ENCODE measurements at regions not wholly inside any gene's neighbourhood (a gene's known extent, or its start where the extent isn't known, plus 50 kb on each side); places are given as distances from the start of the nearest gene placed in this dataset.

DNA sequence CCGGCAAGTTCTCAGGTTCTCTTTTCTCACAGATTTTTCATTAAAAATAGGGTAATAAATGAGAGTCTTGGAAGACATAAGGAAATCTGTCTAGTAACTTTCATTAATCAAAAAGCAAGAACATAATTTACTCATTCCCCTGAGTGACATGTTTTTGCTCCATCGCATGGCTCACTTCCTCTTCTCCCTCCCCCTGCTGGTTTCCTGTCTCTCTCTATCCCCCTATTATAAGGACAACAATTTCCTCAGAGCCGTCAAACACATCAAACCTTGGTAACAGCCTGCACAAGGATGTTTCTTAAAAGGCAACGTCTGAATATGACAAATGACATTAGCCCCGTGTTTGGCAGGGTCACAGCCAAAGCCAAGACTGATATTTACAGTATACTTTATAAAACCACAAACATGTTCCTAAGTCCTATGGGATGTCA is 1149.6 kb downstream of the IGSF11 start:
- Histone ChIP-seq H3K9me3 (ENCODE audit: control insufficient read depth in 1 of 2, insufficient read depth in 1 of 2, low read length in 2 of 2) (no peaks in the 10 kb centered on the region), H3K4me1 (ENCODE audit: insufficient read depth, low read length) (no peaks in the 10 kb centered on the region), H3K36me3 (ENCODE audit: insufficient read depth, low read length) (no peaks in the 10 kb centered on the region), H3K27me3 (ENCODE audit: control insufficient read depth in 1 of 2, insufficient read depth in 2 of 2, low read length in 2 of 2) (no peaks in the 10 kb centered on the region), H3K4me3 (ENCODE audit: low read length) (no peak overlapping the region), H3K27ac (ENCODE audit: low read depth in 1 of 2, low read length in 2 of 2) (no peak overlapping the region)
- intact Hi-C loops (cut with DNase I, micrococcal nuclease): no loop called here
- ChIA-PET POLR2A (no interaction called here), CTCF (no interaction called here)
- H3K36me3 Mint-ChIP-seq (ENCODE audit: low read depth): no peaks in the 10 kb centered on the region
- peaks cover 7% of the 10 kb centered on the region for H3K9me3 Mint-ChIP-seq
- TF ChIP-seq, protein P1, sequence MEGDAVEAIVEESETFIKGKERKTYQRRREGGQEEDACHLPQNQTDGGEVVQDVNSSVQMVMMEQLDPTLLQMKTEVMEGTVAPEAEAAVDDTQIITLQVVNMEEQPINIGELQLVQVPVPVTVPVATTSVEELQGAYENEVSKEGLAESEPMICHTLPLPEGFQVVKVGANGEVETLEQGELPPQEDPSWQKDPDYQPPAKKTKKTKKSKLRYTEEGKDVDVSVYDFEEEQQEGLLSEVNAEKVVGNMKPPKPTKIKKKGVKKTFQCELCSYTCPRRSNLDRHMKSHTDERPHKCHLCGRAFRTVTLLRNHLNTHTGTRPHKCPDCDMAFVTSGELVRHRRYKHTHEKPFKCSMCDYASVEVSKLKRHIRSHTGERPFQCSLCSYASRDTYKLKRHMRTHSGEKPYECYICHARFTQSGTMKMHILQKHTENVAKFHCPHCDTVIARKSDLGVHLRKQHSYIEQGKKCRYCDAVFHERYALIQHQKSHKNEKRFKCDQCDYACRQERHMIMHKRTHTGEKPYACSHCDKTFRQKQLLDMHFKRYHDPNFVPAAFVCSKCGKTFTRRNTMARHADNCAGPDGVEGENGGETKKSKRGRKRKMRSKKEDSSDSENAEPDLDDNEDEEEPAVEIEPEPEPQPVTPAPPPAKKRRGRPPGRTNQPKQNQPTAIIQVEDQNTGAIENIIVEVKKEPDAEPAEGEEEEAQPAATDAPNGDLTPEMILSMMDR (IDR thresholded peaks at IDR 0.05): no peak
- ATAC-seq (ENCODE audit: poor library complexity): no peak
- H3K4me1 Mint-ChIP-seq (ENCODE audit: low read depth): no peaks in the 10 kb centered on the region
- no peak for DNase-seq
- H3K27me3 Mint-ChIP-seq: no peaks in the 10 kb centered on the region
- no peak overlapping the region for H3K27ac Mint-ChIP-seq
- H3K4me3 Mint-ChIP-seq: no peak overlapping the region

DNA sequence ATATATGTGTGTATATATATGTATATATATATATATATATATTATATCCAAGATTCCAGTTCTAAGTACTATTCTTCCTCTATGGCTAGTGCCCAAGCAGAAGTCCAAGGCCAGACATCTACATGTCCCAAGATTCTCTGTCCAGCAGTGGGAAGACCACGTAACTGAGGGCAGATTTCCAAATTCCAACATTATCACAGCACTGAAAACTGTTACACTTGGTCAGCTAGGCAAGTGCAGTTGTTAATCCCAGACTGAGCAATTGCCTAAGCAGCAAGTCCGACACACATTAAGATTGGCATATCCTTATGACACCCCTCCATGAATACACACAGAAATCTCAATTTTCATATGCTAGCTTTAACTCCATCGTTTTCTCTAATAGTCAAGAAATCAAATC is 1148.5 kb downstream of the IGSF11 start:
- intact Hi-C loops (cut with DNase I, micrococcal nuclease): no loop called here
- no peaks in the 10 kb centered on the region for H3K4me1 Mint-ChIP-seq (ENCODE audit: low read depth)
- H3K27me3 ChIP-seq (ENCODE audit: control insufficient read depth in 1 of 2, insufficient read depth in 2 of 2, low read length in 2 of 2): no peaks in the 10 kb centered on the region

DNA sequence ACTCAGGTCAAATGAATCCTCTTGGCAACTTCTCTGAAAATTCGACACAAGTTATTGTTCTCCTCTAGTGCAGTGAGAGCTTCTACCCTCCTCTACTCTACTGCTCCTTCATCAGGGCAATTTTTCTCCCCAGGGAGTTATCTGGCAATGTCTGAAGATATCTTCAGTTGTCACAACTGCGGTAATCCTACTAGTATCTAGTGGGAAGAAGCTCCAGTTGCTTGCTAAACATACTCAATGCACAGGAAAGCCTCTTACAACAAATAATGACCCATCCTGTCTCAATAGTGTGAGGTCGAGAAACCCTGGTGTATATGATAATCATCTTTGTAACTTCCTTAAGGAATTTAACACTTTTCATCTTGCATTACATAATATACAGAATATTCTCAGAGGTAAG is 1147.6 kb downstream of the IGSF11 start:
- no peaks in the 10 kb centered on the region for H3K4me1 ChIP-seq (ENCODE audit: insufficient read depth, low read length)
- ChIA-PET CTCF (no interaction called here), POLR2A (no interaction called here)
- Mint-ChIP-seq H3K36me3 (ENCODE audit: low read depth) (no peaks in the 10 kb centered on the region), H3K9me3 (peaks cover 7% of the 10 kb centered on the region), H3K4me1 (ENCODE audit: low read depth) (no peaks in the 10 kb centered on the region), H3K4me3 (no peak overlapping the region), H3K27me3 (no peaks in the 10 kb centered on the region), H3K27ac (no peak overlapping the region)
- H3K9me3 ChIP-seq (ENCODE audit: control insufficient read depth in 1 of 2, insufficient read depth in 1 of 2, low read length in 2 of 2): no peaks in the 10 kb centered on the region
- intact Hi-C loops (cut with DNase I, micrococcal nuclease): no loop called here
- ATAC-seq (ENCODE audit: poor library complexity) (no peak), DNase-seq (no peak)
- no peaks in the 10 kb centered on the region for H3K27me3 ChIP-seq (ENCODE audit: control insufficient read depth in 1 of 2, insufficient read depth in 2 of 2, low read length in 2 of 2)
- TF ChIP-seq, protein P1 (IDR thresholded peaks at IDR 0.05): no peak
- H3K36me3 ChIP-seq (ENCODE audit: insufficient read depth, low read length): no peaks in the 10 kb centered on the region
- no peak overlapping the region for H3K27ac ChIP-seq (ENCODE audit: low read depth in 1 of 2, low read length in 2 of 2)
- no peak overlapping the region for H3K4me3 ChIP-seq (ENCODE audit: low read length)

More for the DNA sequence above, 1148.5 kb downstream of the IGSF11 start:
- Histone ChIP-seq H3K9me3 (ENCODE audit: control insufficient read depth in 1 of 2, insufficient read depth in 1 of 2, low read length in 2 of 2) (no peaks in the 10 kb centered on the region), H3K4me3 (ENCODE audit: low read length) (no peak overlapping the region), H3K36me3 (ENCODE audit: insufficient read depth, low read length) (no peaks in the 10 kb centered on the region), H3K4me1 (ENCODE audit: insufficient read depth, low read length) (no peaks in the 10 kb centered on the region), H3K27ac (ENCODE audit: low read depth in 1 of 2, low read length in 2 of 2) (no peak overlapping the region)
- ChIA-PET POLR2A (no interaction called here), CTCF (no interaction called here)
- Mint-ChIP-seq H3K4me3 (no peak overlapping the region), H3K27ac (no peak overlapping the region), H3K36me3 (ENCODE audit: low read depth) (no peaks in the 10 kb centered on the region), H3K27me3 (no peaks in the 10 kb centered on the region), H3K9me3 (peaks cover 8% of the 10 kb centered on the region)
- TF ChIP-seq, protein P1 (IDR thresholded peaks at IDR 0.05): no peak
- ATAC-seq (ENCODE audit: poor library complexity): no peak
- no peak for DNase-seq

Measured in CD4-positive, alpha-beta T cell (primary cell).